Activated CD4-positive, alpha-beta T cell treated with anti-CD3 and anti-CD28 coated beads for 36 hours (primary cell): ENCODE measurements at regions not wholly inside any gene's neighbourhood (a gene's known extent, or its start where the extent isn't known, plus 50 kb on each side); places are given as distances from the start of the nearest gene placed in this dataset.

Experiments used
- ATAC-seq: fragments of 200-7000 bp; cut with Tn5 transposase; one replicate; pipeline ENCODE4 v1.10.0; 2021; ENCODE audit warnings: mild to moderate bottlenecking, moderate library complexity
- CTCF ChIA-PET: fragments of 350-600 bp; sonication (Branson Sonifier 250); formaldehyde crosslinking; loops from one replicate; lab custom pipeline; 2021; ENCODE audit warnings: antibody characterized with exemption; lab: Charles Lee
- POLR2A ChIA-PET: fragments of 350-600 bp; sonication (Branson Sonifier 250); formaldehyde crosslinking; loops from one replicate; lab custom pipeline; 2021; ENCODE audit warnings: antibody characterized with exemption, inconsistent platforms; lab: Charles Lee
- DNase-seq: peaks from one replicate; pipeline ENCODE4 v3.0.0-alpha.2; 2020
- H3K27ac Mint-ChIP-seq: one replicate; pipeline ENCODE4 v1.8.0; 2021; ENCODE audit warnings: mixed read lengths
- H3K27me3 Mint-ChIP-seq: one replicate; pipeline ENCODE4 v1.8.0; 2021; ENCODE audit warnings: mixed read lengths
- H3K36me3 Mint-ChIP-seq: one replicate; pipeline ENCODE4 v1.8.0; 2021; ENCODE audit warnings: low read depth, mixed read lengths
- H3K4me1 Mint-ChIP-seq: one replicate; pipeline ENCODE4 v1.8.0; 2021; ENCODE audit warnings: mixed read lengths
- H3K4me3 Mint-ChIP-seq: one replicate; pipeline ENCODE4 v1.8.0; 2021; ENCODE audit warnings: mild to moderate bottlenecking, moderate library complexity, mixed read lengths
- H3K9me3 Mint-ChIP-seq: one replicate; pipeline ENCODE4 v1.8.0; 2021; ENCODE audit warnings: low read depth, mixed read lengths
- intact Hi-C, 2 experiments: fragments of 100-400 bp; cut with DNase I in 1 of 2; cut with micrococcal nuclease in 1 of 2; formaldehyde crosslinking; loops; one replicate each; pipeline versions ENCODE4 v1.14.2 to v1.15.1; 2022 to 2024; cut with DNase I, micrococcal nuclease

- H3K36me3 Mint-ChIP-seq = no peaks in the 10 kb centered on the region
- DNase-seq (no peak), ATAC-seq (no peak)
- POLR2A ChIA-PET = interaction anchor here (1.1 kb wide), 1 partner anchor 26 kb away, joined by 3 read pairs; no protein-coding TSS in a partner anchor
- H3K4me3 Mint-ChIP-seq = no peak overlapping the region
- peaks cover 28% of the 10 kb centered on the region for H3K4me1 Mint-ChIP-seq
- H3K9me3 Mint-ChIP-seq = no peaks in the 10 kb centered on the region
- no peaks in the 10 kb centered on the region for H3K27me3 Mint-ChIP-seq
- CTCF ChIA-PET = interaction anchor here (0.7 kb wide), 1 partner anchor 585 kb away, joined by 3 read pairs; no protein-coding TSS in a partner anchor
- intact Hi-C loops = loop anchor here (1.0 to 5.0 kb wide), 6 partner anchors 48 to 583 kb away; partner anchors contain the start of gene JARID2 (in 1 of the 2)
- H3K27ac Mint-ChIP-seq = peak overlapping the region; percentile 79
These were observed 547.2 kb downstream of the CD83 start for GRCh38 chr6:14664621-14665315.

- DNase-seq = peak; percentile 81
- H3K4me3 Mint-ChIP-seq = no peak overlapping the region
These were observed 548.5 kb downstream of the CD83 start for GRCh38 chr6:14665827-14666724.

GRCh38 chr6:14670806-14671205, 553.2 kb downstream of the CD83 start:
- Mint-ChIP-seq H3K4me3 (no peak overlapping the region), H3K4me1 (peaks cover 42% of the 10 kb centered on the region), H3K9me3 (no peaks in the 10 kb centered on the region), H3K27me3 (no peaks in the 10 kb centered on the region), H3K27ac (no peak overlapping the region), H3K36me3 (no peaks in the 10 kb centered on the region)
- ChIA-PET POLR2A (interaction anchor here (0.7 kb wide), 1 partner anchor 190 kb away, joined by 5 read pairs; no protein-coding TSS in a partner anchor), CTCF (interaction anchor here (0.7 to 1.6 kb wide), 4 partner anchors 8 to 40 kb away, joined by 3 to 7 read pairs (median 4); no protein-coding TSS in a partner anchor)
- DNase-seq = no peak
- intact Hi-C loops = loop anchor here in 1 of 2 experiments (10.0 kb wide), 2 partner anchors 514 to 954 kb away; no protein-coding TSS in a partner anchor
- ATAC-seq = no peak

More at GRCh38 chr6:14665827-14666724, 548.5 kb downstream of the CD83 start:
- ChIA-PET POLR2A (no interaction called here), CTCF (no interaction called here)
- H3K4me1 Mint-ChIP-seq = peaks cover 32% of the 10 kb centered on the region
- no peaks in the 10 kb centered on the region for H3K9me3 Mint-ChIP-seq
- H3K27ac Mint-ChIP-seq = no peak overlapping the region
- no peaks in the 10 kb centered on the region for H3K36me3 Mint-ChIP-seq
- intact Hi-C loops = loop anchor here (2.0 to 5.0 kb wide), 2 partner anchors 46 to 211 kb away; no protein-coding TSS in a partner anchor
- ATAC-seq = peak; percentile 79
- no peaks in the 10 kb centered on the region for H3K27me3 Mint-ChIP-seq

GRCh38 chr6:14671261-14671681, 553.7 kb downstream of the CD83 start:
- ChIA-PET POLR2A (no interaction called here), CTCF (interaction anchor here (0.8 to 1.6 kb wide), 4 partner anchors 9 to 40 kb away, joined by 3 to 7 read pairs (median 4); no protein-coding TSS in a partner anchor)
- ATAC-seq (no peak), DNase-seq (no peak)
- intact Hi-C loops = loop anchor here in 1 of 2 experiments (10.0 kb wide), 2 partner anchors 514 to 954 kb away; no protein-coding TSS in a partner anchor
- Mint-ChIP-seq H3K36me3 (no peaks in the 10 kb centered on the region), H3K27ac (no peak overlapping the region), H3K4me1 (peaks cover 42% of the 10 kb centered on the region), H3K9me3 (no peaks in the 10 kb centered on the region), H3K4me3 (no peak overlapping the region), H3K27me3 (no peaks in the 10 kb centered on the region)

- Mint-ChIP-seq H3K36me3 (no peaks in the 10 kb centered on the region), H3K4me1 (peaks cover 45% of the 10 kb centered on the region), H3K27me3 (no peaks in the 10 kb centered on the region), H3K9me3 (no peaks in the 10 kb centered on the region), H3K4me3 (no peak overlapping the region), H3K27ac (no peak overlapping the region)
- intact Hi-C loops = loop anchor here in 1 of 2 experiments (10.0 kb wide), 2 partner anchors 513 to 953 kb away; no protein-coding TSS in a partner anchor
- DNase-seq (no peak), ATAC-seq (no peak)
- POLR2A ChIA-PET = no interaction called here
- CTCF ChIA-PET = interaction anchor here (0.8 to 1.6 kb wide), 5 partner anchors 9 to 39 kb away, joined by 3 to 7 read pairs (median 3); no protein-coding TSS in a partner anchor
These were observed 554.4 kb downstream of the CD83 start for GRCh38 chr6:14671937-14672336.

- ATAC-seq (no peak), DNase-seq (no peak)
- Mint-ChIP-seq H3K27ac (peak overlapping the region; percentile 15), H3K9me3 (no peaks in the 10 kb centered on the region), H3K4me3 (no peak overlapping the region), H3K4me1 (peaks cover 52% of the 10 kb centered on the region), H3K36me3 (no peaks in the 10 kb centered on the region), H3K27me3 (no peaks in the 10 kb centered on the region)
- POLR2A ChIA-PET = no interaction called here
- intact Hi-C loops = loop anchor here in 1 of 2 experiments (10.0 kb wide), 2 partner anchors 512 to 952 kb away; no protein-coding TSS in a partner anchor
- CTCF ChIA-PET = interaction anchor here (0.7 to 1.4 kb wide), 2 partner anchors 8 to 175 kb away, joined by 3 read pairs; no protein-coding TSS in a partner anchor
These were observed 555.6 kb downstream of the CD83 start for GRCh38 chr6:14673201-14673600.

GRCh38 chr6:14674458-14674857, 556.9 kb downstream of the CD83 start:
- CTCF ChIA-PET = interaction anchor here (1.2 kb wide), 1 partner anchor 55 kb away, joined by 3 read pairs; no protein-coding TSS in a partner anchor
- DNase-seq = no peak
- peak overlapping the region; percentile 96 for H3K27ac Mint-ChIP-seq
- POLR2A ChIA-PET = interaction anchor here (1.5 kb wide), 1 partner anchor 35 kb away, joined by 3 read pairs; no protein-coding TSS in a partner anchor
- ATAC-seq = peak; percentile 35
- H3K9me3 Mint-ChIP-seq = no peaks in the 10 kb centered on the region
- H3K27me3 Mint-ChIP-seq = no peaks in the 10 kb centered on the region
- peaks cover 52% of the 10 kb centered on the region for H3K4me1 Mint-ChIP-seq
- peak overlapping the region; percentile 39 for H3K4me3 Mint-ChIP-seq
- H3K36me3 Mint-ChIP-seq = no peaks in the 10 kb centered on the region
- intact Hi-C loops = loop anchor here (2.0 to 10.0 kb wide), 4 partner anchors 36 to 950 kb away; no protein-coding TSS in a partner anchor

- no peaks in the 10 kb centered on the region for H3K36me3 Mint-ChIP-seq
- peak; percentile 95 for ATAC-seq
- peak overlapping the region; percentile 96 for H3K27ac Mint-ChIP-seq
- peak overlapping the region; percentile 39 for H3K4me3 Mint-ChIP-seq
- peak; percentile 59 for DNase-seq
- intact Hi-C loops = loop anchor here (1.0 to 10.0 kb wide), 6 partner anchors 36 to 950 kb away; no protein-coding TSS in a partner anchor
- peaks cover 52% of the 10 kb centered on the region for H3K4me1 Mint-ChIP-seq
- no peaks in the 10 kb centered on the region for H3K27me3 Mint-ChIP-seq
- H3K9me3 Mint-ChIP-seq = no peaks in the 10 kb centered on the region
- POLR2A ChIA-PET = interaction anchor here (1.5 kb wide), 1 partner anchor 35 kb away, joined by 3 read pairs; no protein-coding TSS in a partner anchor
- CTCF ChIA-PET = interaction anchor here (0.5 to 1.2 kb wide), 4 partner anchors 55 to 910 kb away, joined by 3 to 4 read pairs (median 4); no protein-coding TSS in a partner anchor
These were observed 557.5 kb downstream of the CD83 start for GRCh38 chr6:14674867-14675648.

- POLR2A ChIA-PET = no interaction called here
- H3K9me3 Mint-ChIP-seq = no peaks in the 10 kb centered on the region
- peaks cover 48% of the 10 kb centered on the region for H3K4me1 Mint-ChIP-seq
- DNase-seq (peak; percentile 32), ATAC-seq (peak; percentile 40)
- no peaks in the 10 kb centered on the region for H3K27me3 Mint-ChIP-seq
- H3K27ac Mint-ChIP-seq = peak overlapping the region; percentile 82
- no peaks in the 10 kb centered on the region for H3K36me3 Mint-ChIP-seq
- CTCF ChIA-PET = interaction anchor here (1.0 kb wide), 1 partner anchor 56 kb away, joined by 4 read pairs; no protein-coding TSS in a partner anchor
- no peak overlapping the region for H3K4me3 Mint-ChIP-seq
- intact Hi-C loops = loop anchor here (5.0 to 10.0 kb wide), 3 partner anchors 39 to 949 kb away; no protein-coding TSS in a partner anchor
These were observed 558.5 kb downstream of the CD83 start for GRCh38 chr6:14676064-14676463.
